HCT116 (cell line): ENCODE measurements at regions not wholly inside any gene's neighbourhood (a gene's known extent, or its start where the extent isn't known, plus 50 kb on each side); places are given as distances from the start of the nearest gene placed in this dataset.

Experiments used
- ATAC-seq: fragments of 200-7000 bp; cut with Tn5 transposase; 2 replicates; pipeline ENCODE4 v1.9.1; 2020; ENCODE audit warnings: mild to moderate bottlenecking, moderate library complexity
- BruUV-seq: library from RNA; stranded (reverse); fragments of 400-500 nt; replicated peaks from 2 replicates; lab custom pipeline; 2021; lab: Mats Ljungman, UMichigan
- CTCF ChIA-PET: fragments of 300-600 bp; sonication (Branson Sonifier 250); formaldehyde crosslinking; loops from one replicate; lab custom pipeline; 2021; ENCODE audit warnings: antibody characterized with exemption; lab: Charles Lee
- POLR2A ChIA-PET: fragments of 300-600, 350-600 bp; sonication (Branson Sonifier 250); formaldehyde crosslinking; loops from one replicate; lab custom pipeline; 2021; ENCODE audit warnings: antibody characterized with exemption; lab: Charles Lee
- RAD21 ChIA-PET, 2 experiments: fragments of 300-600 bp; sonication (Branson Sonifier 250); formaldehyde crosslinking; loops; one replicate each; lab custom pipeline; 2023; ENCODE audit warnings: low total read pairs in 2 of 2; ENCODE audit not compliant: uncharacterized antibody in 2 of 2, unreplicated experiment in 2 of 2, low non-redundant PET in 1 of 2; lab: Charles Lee
- DNase-seq: peaks from one replicate; pipeline ENCODE4 v3.0.0-alpha.2; 2010; ENCODE audit warnings: low read depth, low spot score
- H2AFZ ChIP-seq: fragments of 200-600 bp; shearing (Covaris generic), sonication (generic); 2 replicates; pipeline ENCODE4 v1.6.1; 2017; ENCODE audit warnings: low read depth, mixed run types, mixed read lengths, antibody characterized with exemption, low read length; ENCODE audit not compliant: poor library complexity, severe bottlenecking
- H3K27ac ChIP-seq: 2 replicates; pipeline ENCODE4 v1.5.1; 2012; ENCODE audit warnings: low read depth, low read length
- H3K27me3 ChIP-seq: fragments of 200-600 bp; sonication (generic); 2 replicates; pipeline ENCODE4 v1.6.1; 2016; ENCODE audit warnings: mixed run types, low read length, mixed read lengths; ENCODE audit not compliant: insufficient read depth
- H3K36me3 ChIP-seq, 2 experiments: fragments of 200-500 bp in 1 of 2; fragments of 200-600 bp in 1 of 2; sonication (Bioruptor generic) in 1 of 2; sonication (generic) in 1 of 2; 2 replicates each; pipeline versions ENCODE4 v1.5.1 to v1.6.1; 2014 to 2016; ENCODE audit warnings: low read length in 2 of 2, inconsistent platforms in 1 of 2, mixed read lengths in 1 of 2, mixed run types in 1 of 2; ENCODE audit not compliant: insufficient read depth in 2 of 2, control insufficient read depth in 1 of 2
- H3K4me1 ChIP-seq, 2 experiments: fragments of 200-600 bp in 1 of 2; sonication (generic) in 1 of 2; 2 replicates each; pipeline versions ENCODE4 v1.5.1 to v1.6.1; 2012 to 2017; ENCODE audit warnings: low read length in 2 of 2, inconsistent platforms in 1 of 2, mild to moderate bottlenecking in 1 of 2, mixed read lengths in 1 of 2, mixed run types in 1 of 2, moderate library complexity in 1 of 2; ENCODE audit not compliant: insufficient read depth in 2 of 2, control insufficient read depth in 1 of 2
- H3K4me2 ChIP-seq: fragments of 200-600 bp; sonication (generic); 2 replicates; pipeline ENCODE4 v1.6.1; 2017; ENCODE audit warnings: mixed run types, low read length, mixed read lengths
- H3K4me3 ChIP-seq, 2 experiments: fragments of 200-600 bp in 1 of 2; sonication (generic) in 1 of 2; replicated peaks in 1 of 2; 2 replicates each; pipeline ENCODE4 v1.5.1; 2011 to 2016; ENCODE audit warnings: low read length in 2 of 2, control low read depth in 1 of 2, low read depth in 1 of 2, mild to moderate bottlenecking in 1 of 2, mixed read lengths in 1 of 2, mixed run types in 1 of 2
- H3K79me2 ChIP-seq: fragments of 200-600 bp; sonication (generic); 2 replicates; pipeline ENCODE4 v1.6.1; 2017; ENCODE audit warnings: mild to moderate bottlenecking, mixed run types, low read length, moderate library complexity, mixed read lengths; ENCODE audit not compliant: insufficient read depth
- H3K9ac ChIP-seq: fragments of 200-600 bp; sonication (generic); 2 replicates; pipeline ENCODE4 v1.6.1; 2016; ENCODE audit warnings: low read length, mixed read lengths
- H3K9me2 ChIP-seq: fragments of 200-600 bp; sonication (generic), shearing (Covaris generic); 2 replicates; pipeline ENCODE4 v1.6.1; 2017; ENCODE audit warnings: mixed run types, mild to moderate bottlenecking, moderate library complexity; ENCODE audit not compliant: insufficient read depth
- H3K9me3 ChIP-seq, 2 experiments: fragments of 200-500 bp in 1 of 2; fragments of 200-600 bp in 1 of 2; sonication (Bioruptor generic) in 1 of 2; sonication (generic) in 1 of 2; 2 replicates each; pipeline ENCODE4 v1.6.1; 2014 to 2017; ENCODE audit warnings: low read length in 2 of 2, mixed read lengths in 2 of 2, inconsistent platforms in 1 of 2, low read depth in 1 of 2, mild to moderate bottlenecking in 1 of 2, mixed run types in 1 of 2, moderate library complexity in 1 of 2; ENCODE audit not compliant: control insufficient read depth in 1 of 2, insufficient read depth in 1 of 2
- H4K20me1 ChIP-seq: fragments of 200-600 bp; sonication (generic), shearing (Covaris generic); 2 replicates; pipeline ENCODE4 v1.6.1; 2017; ENCODE audit warnings: mixed run types, mild to moderate bottlenecking, moderate library complexity; ENCODE audit not compliant: insufficient read depth
- ATF3 ChIP-seq: IDR thresholded peaks from 2 replicates; pipeline ENCODE4 v1.6.1; 2012
- CBX3 ChIP-seq: IDR thresholded peaks from 2 replicates; pipeline ENCODE4 v1.6.1; 2012; ENCODE audit warnings: low read depth
- EGR1 ChIP-seq: IDR thresholded peaks from 2 replicates; pipeline ENCODE4 v1.6.1; 2012; ENCODE audit warnings: low read depth
- ELF1 ChIP-seq: IDR thresholded peaks from 2 replicates; pipeline ENCODE4 v1.6.1; 2012; ENCODE audit warnings: low read depth, borderline replicate concordance
- EZH2 ChIP-seq: fragments of 200-600 bp; sonication (generic); IDR thresholded peaks from 2 replicates; pipeline ENCODE4 v1.6.1; 2017; ENCODE audit warnings: antibody characterized with exemption, mixed run types
- EZH2phosphoT487 ChIP-seq: fragments of 200-600 bp; IDR thresholded peaks from 2 replicates; pipeline ENCODE4 v1.6.1; 2018; ENCODE audit warnings: antibody characterized with exemption, borderline replicate concordance
- FOSL1 ChIP-seq: IDR thresholded peaks from 2 replicates; pipeline ENCODE4 v1.6.1; 2012; ENCODE audit warnings: low read depth
- JUND ChIP-seq: IDR thresholded peaks from 2 replicates; pipeline ENCODE4 v1.6.1; 2012
- MAX ChIP-seq: IDR thresholded peaks from 2 replicates; pipeline ENCODE4 v1.6.1; 2012
- RAD21 ChIP-seq: IDR thresholded peaks from 2 replicates; pipeline ENCODE4 v1.6.1; 2012; ENCODE audit warnings: low read depth, mild to moderate bottlenecking
- SIN3A ChIP-seq: IDR thresholded peaks from 2 replicates; pipeline ENCODE4 v1.6.1; 2012; ENCODE audit warnings: low read depth
- ZFX ChIP-seq: fragments of 450-650 bp; IDR thresholded peaks from 2 replicates; pipeline ENCODE4 v1.6.1; 2017
- ZNF274 ChIP-seq: fragments of 200-500 bp; sonication (Bioruptor generic); IDR thresholded peaks from 2 replicates; pipeline ENCODE4 v1.6.1; 2014; ENCODE audit warnings: mild to moderate bottlenecking, low read depth, low read length, inconsistent platforms
- intact Hi-C: fragments of 100-400 bp; cut with micrococcal nuclease; formaldehyde crosslinking; loops from 2 replicates; pipeline ENCODE4 v1.10.0; 2022
- TF ChIP-seq, protein P1 (sequence below), 3 experiments: fragments of 200-600 bp in 1 of 3; sonication (generic) in 1 of 3; IDR thresholded peaks in 2 of 3; conservative IDR thresholded peaks in 1 of 3; 2 replicates each; pipeline ENCODE4 v1.5.1; 2012 to 2017; ENCODE audit warnings: low read depth in 2 of 3, low read length in 2 of 3, antibody characterized with exemption in 1 of 3, borderline replicate concordance in 1 of 3, control low read depth in 1 of 3, mild to moderate bottlenecking in 1 of 3, mixed read lengths in 1 of 3, mixed run types in 1 of 3, moderate library complexity in 1 of 3; ENCODE audit not compliant: insufficient read depth in 1 of 3

DNA sequence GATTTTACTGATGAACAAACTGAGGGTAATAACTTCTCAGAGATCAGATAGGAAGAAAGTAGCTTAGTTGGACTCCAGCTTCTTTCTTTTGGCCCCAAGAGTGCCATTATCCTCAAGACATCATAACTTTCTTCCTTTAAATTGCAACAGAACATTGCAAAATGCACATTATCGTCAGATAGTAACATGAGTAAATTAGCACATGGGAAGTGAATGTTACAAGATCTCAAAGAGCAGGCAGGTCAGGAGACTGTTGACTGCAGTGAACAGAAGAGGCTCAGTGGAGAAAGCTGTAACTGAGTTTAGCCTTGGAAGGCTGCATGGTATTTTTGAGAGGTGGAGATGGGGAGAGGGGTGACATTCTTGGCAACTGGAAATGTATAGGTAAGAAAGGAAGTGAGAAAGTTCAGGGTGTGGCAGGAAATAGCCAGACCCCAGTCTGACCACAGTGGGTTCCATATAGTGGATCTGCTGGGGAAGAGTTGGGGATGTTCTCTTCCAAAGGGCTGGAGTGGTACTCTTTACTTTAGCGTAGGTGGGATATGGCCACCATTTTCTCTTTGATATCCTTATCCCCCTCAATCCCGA, 307.7 kb downstream of the RPLP1 start:
- H3K9ac ChIP-seq = no peak overlapping the region
- H3K4me2 ChIP-seq = peak overlapping the region; percentile 56
- H4K20me1 ChIP-seq = no peaks in the 10 kb centered on the region
- no peaks in the 10 kb centered on the region for H3K79me2 ChIP-seq
- H3K4me3 ChIP-seq = no peak overlapping the region; a peak in 1 of 4 replicates
- H3K27me3 ChIP-seq = peaks cover 15% of the 10 kb centered on the region; the same call in 1 of the 2 replicates
- no peak overlapping the region for H3K27ac ChIP-seq
- H3K4me1 ChIP-seq = peaks cover 22 to 46% of the 10 kb centered on the region in 2 experiments
- no peaks in the 10 kb centered on the region for H3K9me3 ChIP-seq
- no peaks in the 10 kb centered on the region for H3K36me3 ChIP-seq
- peak; percentile 28 for ATAC-seq
- no peak for DNase-seq
- BruUV-seq = no TSS peak
- H3K9me2 ChIP-seq = no peaks in the 10 kb centered on the region
- ChIA-PET CTCF (interaction anchor here (2.1 kb wide), 1 partner anchor 11 kb away, joined by 6 read pairs; no protein-coding TSS in a partner anchor), POLR2A (interaction anchor here (1.4 kb wide), 1 partner anchor 10 kb away, joined by 3 read pairs; no protein-coding TSS in a partner anchor), RAD21 (no interaction called here)
- intact Hi-C loops = no loop called here
- no peak overlapping the region for H2AFZ ChIP-seq
- TF ChIP-seq MAX (no peak), FOSL1 (no peak), ATF3 (no peak), CBX3 (no peak)

GRCh38 chr15:69760890-69761568, 308.4 kb downstream of the RPLP1 start:
- Histone ChIP-seq H3K9me2 (no peaks in the 10 kb centered on the region), H3K9ac (no peak overlapping the region), H3K4me1 (peaks cover 22 to 46% of the 10 kb centered on the region in 2 experiments), H2AFZ (no peak overlapping the region), H3K27me3 (peaks cover 15% of the 10 kb centered on the region; the same call in 1 of the 2 replicates), H3K4me2 (peak overlapping the region; percentile 56), H3K4me3 (no peak overlapping the region; a peak in 1 of 4 replicates), H3K9me3 (no peaks in the 10 kb centered on the region), H3K27ac (no peak overlapping the region), H4K20me1 (no peaks in the 10 kb centered on the region), H3K79me2 (no peaks in the 10 kb centered on the region), H3K36me3 (no peaks in the 10 kb centered on the region)
- RAD21 ChIA-PET = no interaction called here
- peak; percentile 86 for DNase-seq
- POLR2A ChIA-PET = interaction anchor here (0.7 to 1.4 kb wide), 2 partner anchors 11 to 17 kb away, joined by 3 read pairs; no protein-coding TSS in a partner anchor
- CTCF ChIA-PET = interaction anchor here (2.1 kb wide), 1 partner anchor 11 kb away, joined by 6 read pairs; no protein-coding TSS in a partner anchor
- intact Hi-C loops = no loop called here
- BruUV-seq = no TSS peak
- ATAC-seq = peak; percentile 85
- TF ChIP-seq, protein P1, sequence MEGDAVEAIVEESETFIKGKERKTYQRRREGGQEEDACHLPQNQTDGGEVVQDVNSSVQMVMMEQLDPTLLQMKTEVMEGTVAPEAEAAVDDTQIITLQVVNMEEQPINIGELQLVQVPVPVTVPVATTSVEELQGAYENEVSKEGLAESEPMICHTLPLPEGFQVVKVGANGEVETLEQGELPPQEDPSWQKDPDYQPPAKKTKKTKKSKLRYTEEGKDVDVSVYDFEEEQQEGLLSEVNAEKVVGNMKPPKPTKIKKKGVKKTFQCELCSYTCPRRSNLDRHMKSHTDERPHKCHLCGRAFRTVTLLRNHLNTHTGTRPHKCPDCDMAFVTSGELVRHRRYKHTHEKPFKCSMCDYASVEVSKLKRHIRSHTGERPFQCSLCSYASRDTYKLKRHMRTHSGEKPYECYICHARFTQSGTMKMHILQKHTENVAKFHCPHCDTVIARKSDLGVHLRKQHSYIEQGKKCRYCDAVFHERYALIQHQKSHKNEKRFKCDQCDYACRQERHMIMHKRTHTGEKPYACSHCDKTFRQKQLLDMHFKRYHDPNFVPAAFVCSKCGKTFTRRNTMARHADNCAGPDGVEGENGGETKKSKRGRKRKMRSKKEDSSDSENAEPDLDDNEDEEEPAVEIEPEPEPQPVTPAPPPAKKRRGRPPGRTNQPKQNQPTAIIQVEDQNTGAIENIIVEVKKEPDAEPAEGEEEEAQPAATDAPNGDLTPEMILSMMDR (IDR thresholded peaks at IDR 0.05 in 2 of 3, conservative IDR thresholded peaks at IDR 0.05 in 1 of 3; ENCODE audit: borderline replicate concordance in 1 of 3, insufficient read depth in 1 of 3, low read depth in 2 of 3, low read length in 2 of 3) = no peak
- no peak for TF ChIP-seq EZH2phosphoT487
- TF ChIP-seq EGR1 = no peak
- TF ChIP-seq ZFX = no peak
- TF ChIP-seq ZNF274 = no peak
- no peak for TF ChIP-seq EZH2
- TF ChIP-seq MAX = peak; percentile 44; the same call in 1 of the 2 replicates
- TF ChIP-seq ELF1 = 0 out of 2 replicates have a peak, but pooled peaks have one; percentile 17
- peak; percentile 62; the same call in 1 of the 2 replicates for TF ChIP-seq CBX3
- peak; percentile 90 for TF ChIP-seq JUND
- no peak; the same call in 1 of the 2 replicates for TF ChIP-seq SIN3A
- TF ChIP-seq RAD21 = no peak
